ENCODE measurements at regions not wholly inside any gene's neighbourhood (a gene's known extent, or its start where the extent isn't known, plus 50 kb on each side); places are given as distances from the start of the nearest gene placed in this dataset.
"Not testable (repeated sequence)": the region's sequence is repeated elsewhere in the genome, so short reads cannot be mapped to it uniquely, and the experiment has no call there.

- DNase-seq (ENCODE audit: low spot score in 2 of 2), result peak in 1 of 2 donors; percentile 1
- H3K9me3 Mint-ChIP-seq, H3K27ac Mint-ChIP-seq, H3K4me1 Mint-ChIP-seq, H3K4me3 Mint-ChIP-seq, ATAC-seq, H3K36me3 Mint-ChIP-seq: not testable (repeated sequence)
Observed at GRCh38 chr5:70778240-70778639, 122.2 kb upstream of the SERF1A start.

Measured in stimulated activated effector memory CD8-positive, alpha-beta T cell treated with anti-CD3 and anti-CD28 coated beads, Interleukin-12 subunit alpha, Interleukin-12 subunit beta, amount 100 ng/mL, for 72 hours (primary cell).